H1 (cell line): ENCODE measurements at regions not wholly inside any gene's neighbourhood (a gene's known extent, or its start where the extent isn't known, plus 50 kb on each side); places are given as distances from the start of the nearest gene placed in this dataset.

Source experiments
- CTCF ChIA-PET: fragments of 300-600 bp; sonication (Branson Sonifier 250); formaldehyde crosslinking; loops from one replicate; lab custom pipeline; 2021; ENCODE audit not compliant: partially characterized antibody; lab: Charles Lee
- POLR2A ChIA-PET: fragments of 300-600 bp; sonication (Branson Sonifier 250); formaldehyde crosslinking; loops from one replicate; lab custom pipeline; 2021; ENCODE audit warnings: inconsistent platforms; ENCODE audit not compliant: partially characterized antibody; lab: Charles Lee
- DNase-seq, 2 experiments: peaks; one replicate each; pipeline versions ENCODE4 v3.0.0 to v3.0.0-alpha.2; 2010 to 2022; ENCODE audit warnings: low spot score in 2 of 2, low read depth in 1 of 2, mixed read lengths in 1 of 2
- FAIRE-seq: peaks from 2 replicates; lab custom pipeline; 2011; peaks lifted over from hg19 to GRCh38; lab: Jason Lieb, UNC
- H2AFZ ChIP-seq: 2 replicates; pipeline ENCODE4 v1.8.1; 2012; ENCODE audit warnings: low read length, inconsistent platforms
- H2AK5ac ChIP-seq: 2 replicates; pipeline ENCODE4 v1.6.1; 2013; ENCODE audit warnings: low read depth, low read length
- H2BK120ac ChIP-seq: replicated peaks from 2 replicates; pipeline ENCODE3; 2013; ENCODE audit warnings: low read depth, low read length, inconsistent platforms
- H2BK12ac ChIP-seq: 2 replicates; pipeline ENCODE4 v1.6.1; 2013; ENCODE audit warnings: low read depth, low read length
- H2BK15ac ChIP-seq: 2 replicates; pipeline ENCODE4 v1.6.1; 2013; ENCODE audit warnings: low read length
- H2BK20ac ChIP-seq: 2 replicates; pipeline ENCODE4 v1.6.1; 2013; ENCODE audit warnings: low read length
- H2BK5ac ChIP-seq: 2 replicates; pipeline ENCODE4 v1.6.1; 2013; ENCODE audit warnings: low read depth, low read length
- H3K14ac ChIP-seq: 2 replicates; pipeline ENCODE4 v1.6.1; 2013; ENCODE audit warnings: inconsistent platforms; ENCODE audit not compliant: insufficient read length
- H3K18ac ChIP-seq: 2 replicates; pipeline ENCODE4 v1.6.1; 2013; ENCODE audit warnings: low read length; ENCODE audit errors: extremely low read depth
- H3K23ac ChIP-seq: 2 replicates; pipeline ENCODE4 v1.6.1; 2013; ENCODE audit warnings: inconsistent platforms; ENCODE audit not compliant: insufficient read length
- H3K23me2 ChIP-seq: 2 replicates; pipeline ENCODE4 v1.6.1; 2013; ENCODE audit warnings: low read depth, low read length
- H3K27ac ChIP-seq: 2 replicates; pipeline ENCODE4 v1.6.1; 2011; ENCODE audit warnings: low read depth, low read length, inconsistent platforms
- H3K27me3 ChIP-seq, 4 experiments: replicated peaks in 1 of 4; 1 replicate in 1 of 4; 2 replicates in 3 of 4; pipeline versions ENCODE4 v1.6.1 to v1.8.1; 2011 to 2013; ENCODE audit warnings: low read length in 3 of 4, mild to moderate bottlenecking in 3 of 4, inconsistent platforms in 2 of 4, mixed read lengths in 2 of 4, moderate library complexity in 1 of 4; ENCODE audit not compliant: control insufficient read depth in 3 of 4, insufficient read depth in 3 of 4; ENCODE audit errors: extremely low read depth in 1 of 4
- H3K36me3 ChIP-seq, 4 experiments: 2 replicates each; pipeline versions ENCODE4 v1.6.1 to v1.8.1; 2011 to 2013; ENCODE audit warnings: mild to moderate bottlenecking in 4 of 4, low read length in 3 of 4, moderate library complexity in 2 of 4, control low read depth in 1 of 4, inconsistent platforms in 1 of 4; ENCODE audit not compliant: insufficient read depth in 4 of 4, control insufficient read depth in 2 of 4
- H3K4ac ChIP-seq: replicated peaks from 2 replicates; pipeline ENCODE3; 2013; ENCODE audit warnings: low read length, low read depth, mixed read lengths, inconsistent platforms; ENCODE audit not compliant: insufficient read length
- H3K4me1 ChIP-seq, 4 experiments: replicated peaks in 1 of 4; 1 replicate in 1 of 4; 2 replicates in 3 of 4; pipeline versions ENCODE4 v1.6.1 to v1.8.1; 2011 to 2013; ENCODE audit warnings: low read length in 3 of 4, inconsistent platforms in 2 of 4, mixed read lengths in 1 of 4; ENCODE audit not compliant: insufficient read depth in 4 of 4, control insufficient read depth in 3 of 4
- H3K4me2 ChIP-seq, 2 experiments: 2 replicates each; pipeline versions ENCODE4 v1.6.1 to v1.8.1; 2011 to 2013; ENCODE audit warnings: low read depth in 2 of 2, low read length in 2 of 2, control low read depth in 1 of 2, inconsistent platforms in 1 of 2, mild to moderate bottlenecking in 1 of 2; ENCODE audit not compliant: insufficient read depth in 1 of 2
- H3K4me3 ChIP-seq, 4 experiments: fragments of 200-600, 300-600 bp in 1 of 4; sonication (generic), shearing (Covaris generic), sonication (Bioruptor Twin) in 1 of 4; 2 replicates each; pipeline versions ENCODE4 v1.5.1 to v1.8.1; 2011 to 2016; ENCODE audit warnings: low read length in 4 of 4, low read depth in 3 of 4, control low read depth in 2 of 4, inconsistent platforms in 2 of 4, mild to moderate bottlenecking in 2 of 4, mixed read lengths in 1 of 4, moderate library complexity in 1 of 4; ENCODE audit not compliant: insufficient read depth in 2 of 4; ENCODE audit errors: extremely low read depth in 1 of 4
- H3K56ac ChIP-seq: replicated peaks from 2 replicates; pipeline ENCODE3; 2013; ENCODE audit warnings: low read depth, mild to moderate bottlenecking, mixed read lengths, low read length, inconsistent platforms; ENCODE audit not compliant: insufficient read length
- H3K79me1 ChIP-seq: 2 replicates; pipeline ENCODE4 v1.6.1; 2013; ENCODE audit warnings: low read depth, low read length, control low read depth
- H3K79me2 ChIP-seq, 2 experiments: 2 replicates each; pipeline versions ENCODE4 v1.6.1 to v1.8.1; 2012 to 2013; ENCODE audit warnings: low read length in 2 of 2, mild to moderate bottlenecking in 2 of 2, inconsistent platforms in 1 of 2; ENCODE audit not compliant: insufficient read depth in 2 of 2, control insufficient read depth in 1 of 2
- H3K9ac ChIP-seq, 4 experiments: replicated peaks in 1 of 4; 1 replicate in 1 of 4; 2 replicates in 3 of 4; pipeline versions ENCODE4 v1.6.1 to v1.8.1; 2011 to 2013; ENCODE audit warnings: low read depth in 3 of 4, low read length in 3 of 4, control low read depth in 2 of 4, mild to moderate bottlenecking in 2 of 4, moderate library complexity in 2 of 4, inconsistent platforms in 1 of 4; ENCODE audit errors: extremely low read depth in 1 of 4
- H3K9me3 ChIP-seq, 2 experiments: 2 replicates each; pipeline versions ENCODE4 v1.6.1 to v1.8.1; 2012 to 2013; ENCODE audit warnings: mild to moderate bottlenecking in 2 of 2, moderate library complexity in 2 of 2, control low read depth in 1 of 2, inconsistent platforms in 1 of 2, low read depth in 1 of 2, low read length in 1 of 2, mixed read lengths in 1 of 2; ENCODE audit not compliant: insufficient read depth in 2 of 2
- H4K20me1 ChIP-seq, 2 experiments: replicated peaks in 1 of 2; 2 replicates each; pipeline versions ENCODE3 to v1.8.1; 2011 to 2013; ENCODE audit warnings: inconsistent platforms in 2 of 2, low read length in 2 of 2, mild to moderate bottlenecking in 1 of 2; ENCODE audit not compliant: insufficient read depth in 2 of 2, control insufficient read depth in 1 of 2
- H4K5ac ChIP-seq: 2 replicates; pipeline ENCODE4 v1.6.1; 2013; ENCODE audit warnings: low read length, low read depth, mixed read lengths, inconsistent platforms; ENCODE audit not compliant: insufficient read length
- H4K8ac ChIP-seq: 2 replicates; pipeline ENCODE4 v1.8.0; 2013; ENCODE audit warnings: mild to moderate bottlenecking, moderate library complexity, low read length, inconsistent platforms; ENCODE audit not compliant: insufficient read depth; ENCODE audit errors: extremely low read depth
- H4K91ac ChIP-seq: replicated peaks from 2 replicates; pipeline ENCODE3; 2013; ENCODE audit warnings: low read length, mixed read lengths, inconsistent platforms; ENCODE audit not compliant: insufficient read length
- BRCA1 ChIP-seq: IDR thresholded peaks from 2 replicates; pipeline ENCODE4 v1.6.1; 2012; ENCODE audit warnings: low read depth, low read length, improper control_type of control experiment
- CHD1 ChIP-seq: IDR thresholded peaks from 2 replicates; pipeline ENCODE4 v1.6.1; 2012; ENCODE audit warnings: low read depth, low read length, improper control_type of control experiment
- EGR1 ChIP-seq: IDR thresholded peaks from 2 replicates; pipeline ENCODE4 v1.6.1; 2011; ENCODE audit warnings: low read depth, low read length, borderline replicate concordance
- JUND ChIP-seq: IDR thresholded peaks from 2 replicates; pipeline ENCODE4 v1.6.1; 2011; ENCODE audit warnings: mild to moderate bottlenecking, improper control_type of control experiment, low read length
- NANOG ChIP-seq: IDR thresholded peaks from 2 replicates; pipeline ENCODE4 v1.6.1; 2011; ENCODE audit warnings: low read length, low read depth, mild to moderate bottlenecking, inconsistent platforms; ENCODE audit not compliant: insufficient read depth, poor library complexity, severe bottlenecking
- SIX5 ChIP-seq: IDR thresholded peaks from 2 replicates; pipeline ENCODE4 v1.6.1; 2011; ENCODE audit warnings: mild to moderate bottlenecking, low read depth, low read length
- SP2 ChIP-seq: IDR thresholded peaks from 2 replicates; pipeline ENCODE4 v1.6.1; 2012; ENCODE audit warnings: mild to moderate bottlenecking, low read length, inconsistent platforms
- SP4 ChIP-seq: IDR thresholded peaks from 2 replicates; pipeline ENCODE4 v1.6.1; 2012; ENCODE audit warnings: low read length, inconsistent platforms
- SRF ChIP-seq: IDR thresholded peaks from 2 replicates; pipeline ENCODE4 v1.6.1; 2011; ENCODE audit warnings: mild to moderate bottlenecking, low read depth, low read length, moderate library complexity
- SUZ12 ChIP-seq: fragments of 200-600 bp; sonication (generic); IDR thresholded peaks from 2 replicates; pipeline ENCODE4 v1.6.1; 2012; ENCODE audit warnings: mild to moderate bottlenecking, inconsistent platforms, low read length, moderate library complexity, mixed read lengths
- TCF12 ChIP-seq: IDR thresholded peaks from 2 replicates; pipeline ENCODE4 v1.6.1; 2011; ENCODE audit warnings: low read depth, mild to moderate bottlenecking, low read length
- WGBS, 2 experiments: shearing (Covaris generic) in 1 of 2; methylation state at CpG; one replicate each; pipeline versions ENCODE4 v1.1.6 to v1.1.7; 2013 to 2015; ENCODE audit warnings: low lambda C conversion rate in 2 of 2, mixed read lengths in 2 of 2, inconsistent platforms in 1 of 2, low coverage in 1 of 2, missing lambda C conversion rate in 1 of 2; ENCODE audit not compliant: insufficient replicate concordance in 2 of 2, insufficient coverage in 1 of 2, insufficient read length in 1 of 2; ENCODE audit errors: extremely low coverage in 1 of 2, missing lambda C conversion rate in 1 of 2; 5-methylcytosine and 5-hydroxymethylcytosine counted together
- TF ChIP-seq, protein P1 (sequence below), 3 experiments: IDR thresholded peaks; 1 replicate in 2 of 3; 2 replicates in 1 of 3; pipeline versions ENCODE4 v1.5.1 to v1.6.1; 2011; ENCODE audit warnings: low read length in 3 of 3, mild to moderate bottlenecking in 3 of 3, inconsistent platforms in 2 of 3, low read depth in 1 of 3, moderate library complexity in 1 of 3; ENCODE audit not compliant: insufficient read depth in 1 of 3; ENCODE audit errors: control extremely low read depth in 1 of 3
- TF ChIP-seq, protein P2 (sequence below): IDR thresholded peaks from 2 replicates; pipeline ENCODE4 v1.6.1; 2011; ENCODE audit warnings: low read length, improper control_type of control experiment

DNA sequence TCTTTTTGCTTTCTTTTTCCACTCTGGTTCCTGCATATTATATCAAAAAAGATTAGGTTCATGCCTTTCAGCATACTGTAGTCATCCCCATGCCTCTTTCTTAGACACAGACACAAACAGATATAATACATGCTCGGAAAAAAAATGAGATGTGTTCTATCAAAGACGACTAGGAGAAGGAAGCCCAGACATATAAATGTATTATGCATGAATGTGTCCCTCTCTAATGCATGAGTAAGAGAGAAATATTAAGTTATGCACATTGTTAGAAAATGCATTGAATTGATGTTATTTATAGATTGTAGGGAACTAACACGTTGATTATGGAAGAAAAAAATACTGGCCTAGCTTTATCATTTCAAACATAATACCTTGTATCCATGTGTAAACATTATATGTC, 252.4 kb upstream of the BCHE start:
- H2BK5ac ChIP-seq: no peak overlapping the region
- ChIA-PET POLR2A (no interaction called here), CTCF (no interaction called here)
- no peak overlapping the region for H3K18ac ChIP-seq
- WGBS, 2 experiments: 96% methylated on average over 3 of the region's 3 CpGs; no CpG with 5 or more reads in 1 of the 2 experiments
- no peak overlapping the region for H2BK12ac ChIP-seq
- FAIRE-seq: no peak
- H3K36me3 ChIP-seq: no peaks in the 10 kb centered on the region
- no peak overlapping the region for H4K8ac ChIP-seq
- no peak overlapping the region for H2BK15ac ChIP-seq
- no peak for DNase-seq
- H3K14ac ChIP-seq: no peak overlapping the region
- H3K23ac ChIP-seq: no peak overlapping the region
- no peaks in the 10 kb centered on the region for H3K27me3 ChIP-seq
- no peaks in the 10 kb centered on the region for H3K79me1 ChIP-seq
- no peak overlapping the region for H2BK120ac ChIP-seq
- no peak overlapping the region for H3K56ac ChIP-seq
- H3K4me1 ChIP-seq: no peaks in the 10 kb centered on the region
- no peak overlapping the region for H3K9ac ChIP-seq
- no peak overlapping the region for H3K4me3 ChIP-seq
- no peak overlapping the region for H2BK20ac ChIP-seq
- H3K9me3 ChIP-seq: no peaks in the 10 kb centered on the region
- no peak overlapping the region for H4K5ac ChIP-seq
- no peak overlapping the region for H3K27ac ChIP-seq
- no peaks in the 10 kb centered on the region for H3K23me2 ChIP-seq
- no peak overlapping the region for H2AK5ac ChIP-seq
- H3K4ac ChIP-seq: no peak overlapping the region
- H3K79me2 ChIP-seq: no peaks in the 10 kb centered on the region
- H4K20me1 ChIP-seq: no peaks in the 10 kb centered on the region
- no peak overlapping the region for H2AFZ ChIP-seq
- H4K91ac ChIP-seq: no peak overlapping the region
- H3K4me2 ChIP-seq: no peak overlapping the region
- no peak for TF ChIP-seq NANOG
- no peak for TF ChIP-seq TCF12
- no peak for TF ChIP-seq SP4
- TF ChIP-seq SIX5: no peak
- no peak for TF ChIP-seq SP2
- TF ChIP-seq SUZ12: no peak
- no peak for TF ChIP-seq SRF
- no peak for TF ChIP-seq BRCA1
- TF ChIP-seq, protein P1, sequence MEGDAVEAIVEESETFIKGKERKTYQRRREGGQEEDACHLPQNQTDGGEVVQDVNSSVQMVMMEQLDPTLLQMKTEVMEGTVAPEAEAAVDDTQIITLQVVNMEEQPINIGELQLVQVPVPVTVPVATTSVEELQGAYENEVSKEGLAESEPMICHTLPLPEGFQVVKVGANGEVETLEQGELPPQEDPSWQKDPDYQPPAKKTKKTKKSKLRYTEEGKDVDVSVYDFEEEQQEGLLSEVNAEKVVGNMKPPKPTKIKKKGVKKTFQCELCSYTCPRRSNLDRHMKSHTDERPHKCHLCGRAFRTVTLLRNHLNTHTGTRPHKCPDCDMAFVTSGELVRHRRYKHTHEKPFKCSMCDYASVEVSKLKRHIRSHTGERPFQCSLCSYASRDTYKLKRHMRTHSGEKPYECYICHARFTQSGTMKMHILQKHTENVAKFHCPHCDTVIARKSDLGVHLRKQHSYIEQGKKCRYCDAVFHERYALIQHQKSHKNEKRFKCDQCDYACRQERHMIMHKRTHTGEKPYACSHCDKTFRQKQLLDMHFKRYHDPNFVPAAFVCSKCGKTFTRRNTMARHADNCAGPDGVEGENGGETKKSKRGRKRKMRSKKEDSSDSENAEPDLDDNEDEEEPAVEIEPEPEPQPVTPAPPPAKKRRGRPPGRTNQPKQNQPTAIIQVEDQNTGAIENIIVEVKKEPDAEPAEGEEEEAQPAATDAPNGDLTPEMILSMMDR (IDR thresholded peaks at IDR 0.05; ENCODE audit: control extremely low read depth in 1 of 3, insufficient read depth in 1 of 3, low read depth in 1 of 3, low read length in 3 of 3): no peak
- no peak for TF ChIP-seq JUND
- TF ChIP-seq, protein P2, sequence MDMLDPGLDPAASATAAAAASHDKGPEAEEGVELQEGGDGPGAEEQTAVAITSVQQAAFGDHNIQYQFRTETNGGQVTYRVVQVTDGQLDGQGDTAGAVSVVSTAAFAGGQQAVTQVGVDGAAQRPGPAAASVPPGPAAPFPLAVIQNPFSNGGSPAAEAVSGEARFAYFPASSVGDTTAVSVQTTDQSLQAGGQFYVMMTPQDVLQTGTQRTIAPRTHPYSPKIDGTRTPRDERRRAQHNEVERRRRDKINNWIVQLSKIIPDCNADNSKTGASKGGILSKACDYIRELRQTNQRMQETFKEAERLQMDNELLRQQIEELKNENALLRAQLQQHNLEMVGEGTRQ: no peak
- TF ChIP-seq EGR1: no peak
- TF ChIP-seq CHD1: no peak
